Hematopoietic multipotent progenitor cell treated with erythropoietin and hydrocortisone succinate and interleukin-3 and kit ligand, for 17 days (in vitro differentiated cells): ENCODE measurements at regions not wholly inside any gene's neighbourhood (a gene's known extent, or its start where the extent isn't known, plus 50 kb on each side); places are given as distances from the start of the nearest gene placed in this dataset.

ENCODE experiments used
- DNase-seq: peaks from one replicate; pipeline ENCODE4 v3.0.0-alpha.2; 2015; ENCODE audit warnings: low spot score

- DNase-seq = no peak
These were observed 251.4 kb upstream of the CLEC14A start for GRCh38 chr14:38507299-38507698.

- no peak for DNase-seq
These were observed 250.0 kb upstream of the CLEC14A start for GRCh38 chr14:38505973-38506249.

GRCh38 chr14:38505221-38505972, 249.5 kb upstream of the CLEC14A start:
- DNase-seq = no peak

- no peak for DNase-seq
These were observed 248.3 kb upstream of the CLEC14A start for GRCh38 chr14:38504175-38504574.

GRCh38 chr14:38502239-38502638, 246.3 kb upstream of the CLEC14A start:
- DNase-seq = no peak

- DNase-seq = no peak
These were observed 244.2 kb upstream of the CLEC14A start for GRCh38 chr14:38500125-38500524.

- no peak for DNase-seq
These were observed 240.2 kb upstream of the CLEC14A start for GRCh38 chr14:38496092-38496491.

- no peak for DNase-seq
These were observed 234.4 kb upstream of the CLEC14A start for GRCh38 chr14:38490273-38490672.

- no peak for DNase-seq
These were observed 229.1 kb upstream of the CLEC14A start for GRCh38 chr14:38485026-38485425.

GRCh38 chr14:38481952-38482678, 226.2 kb upstream of the CLEC14A start:
- DNase-seq = no peak

GRCh38 chr14:38469156-38469555, 213.3 kb upstream of the CLEC14A start:
- no peak for DNase-seq

- DNase-seq = no peak
These were observed 186.3 kb upstream of the CLEC14A start for GRCh38 chr14:38442208-38442607.

- DNase-seq = no peak
These were observed 176.3 kb upstream of the CLEC14A start for GRCh38 chr14:38432186-38432585.

- no peak for DNase-seq
These were observed 175.3 kb upstream of the CLEC14A start for GRCh38 chr14:38431156-38431555.

- no peak for DNase-seq
These were observed 174.6 kb upstream of the CLEC14A start for GRCh38 chr14:38430522-38430921.

- no peak for DNase-seq
These were observed 169.6 kb upstream of the CLEC14A start for GRCh38 chr14:38425324-38425976.

GRCh38 chr14:38420048-38420447, 164.2 kb upstream of the CLEC14A start:
- no peak for DNase-seq

- DNase-seq = no peak
These were observed 163.7 kb upstream of the CLEC14A start for GRCh38 chr14:38419579-38419978.

- DNase-seq = no peak
These were observed 156.8 kb upstream of the CLEC14A start for GRCh38 chr14:38412654-38413053.

GRCh38 chr14:38410442-38410841, 154.5 kb upstream of the CLEC14A start:
- DNase-seq = no peak

GRCh38 chr14:38409071-38409705, 153.3 kb upstream of the CLEC14A start:
- DNase-seq = no peak

- no peak for DNase-seq
These were observed 150.2 kb upstream of the CLEC14A start for GRCh38 chr14:38405851-38406635.
